Stimulated activated CD8-positive, alpha-beta memory T cell treated with anti-CD3 and anti-CD28 coated beads, Interleukin-4, amount 100 ng/mL, for 48 hours (primary cell): ENCODE measurements at regions not wholly inside any gene's neighbourhood (a gene's known extent, or its start where the extent isn't known, plus 50 kb on each side); places are given as distances from the start of the nearest gene placed in this dataset.
"Not testable (repeated sequence)": the region's sequence is repeated elsewhere in the genome, so short reads cannot be mapped to it uniquely, and the experiment has no call there.

ENCODE experiments used
- DNase-seq: peaks from one replicate; pipeline ENCODE4 v3.0.0-alpha.2; 2020

GRCh38 chr15:69603369-69604071, 150.9 kb downstream of the RPLP1 start:
- peak; percentile 7 for DNase-seq

- DNase-seq: peak; percentile 15
These were observed 151.4 kb downstream of the RPLP1 start for GRCh38 chr15:69604072-69604411.

DNA sequence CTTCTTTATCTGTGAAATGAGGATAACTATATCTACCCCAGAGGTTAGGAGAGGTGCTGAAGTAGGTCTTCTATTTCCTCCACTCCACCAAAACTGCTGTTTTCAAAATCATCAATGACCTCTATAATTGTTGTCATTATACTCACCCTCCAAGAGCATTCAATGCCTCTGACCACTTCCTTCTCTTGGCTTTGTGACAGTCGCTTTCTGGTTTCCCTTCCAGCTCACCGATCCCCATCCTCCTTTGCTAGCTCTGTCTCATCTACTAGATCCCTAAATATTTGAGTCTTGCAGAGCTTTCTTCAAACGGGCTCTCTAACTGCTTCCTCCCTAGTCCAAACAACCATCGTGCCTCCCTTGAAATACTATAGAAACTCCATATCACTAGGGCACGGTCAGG, 153.5 kb downstream of the RPLP1 start:
- peak; percentile 2 for DNase-seq

DNA sequence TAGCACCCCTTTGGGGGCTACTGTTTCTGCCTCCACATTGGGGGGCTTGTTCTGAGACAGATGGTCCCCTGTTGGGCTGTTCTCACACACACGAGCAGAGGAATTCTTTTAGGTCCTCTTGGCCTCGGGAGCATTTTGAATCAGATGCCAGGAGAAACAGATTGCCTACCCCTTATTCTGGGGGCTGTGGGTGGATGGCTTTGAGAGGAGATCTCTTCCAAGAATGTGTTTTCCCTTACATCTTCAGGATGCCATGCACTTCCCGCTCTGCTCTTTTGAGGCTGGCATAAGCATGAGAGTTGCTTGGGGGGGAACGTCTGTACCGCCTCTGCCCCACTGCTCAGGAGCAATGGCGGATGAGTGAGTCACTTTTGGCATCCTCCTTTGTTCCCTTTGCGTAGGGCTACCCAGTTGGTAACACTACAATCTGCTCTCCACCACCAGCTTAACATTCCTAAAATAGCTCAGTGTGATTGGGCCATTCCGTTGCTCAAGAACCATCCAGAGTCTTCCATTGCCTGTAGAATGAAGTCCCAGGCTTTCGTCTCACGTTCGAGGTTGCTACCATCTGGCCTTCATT, 154.4 kb downstream of the RPLP1 start:
- peak; percentile 19 for DNase-seq

DNA sequence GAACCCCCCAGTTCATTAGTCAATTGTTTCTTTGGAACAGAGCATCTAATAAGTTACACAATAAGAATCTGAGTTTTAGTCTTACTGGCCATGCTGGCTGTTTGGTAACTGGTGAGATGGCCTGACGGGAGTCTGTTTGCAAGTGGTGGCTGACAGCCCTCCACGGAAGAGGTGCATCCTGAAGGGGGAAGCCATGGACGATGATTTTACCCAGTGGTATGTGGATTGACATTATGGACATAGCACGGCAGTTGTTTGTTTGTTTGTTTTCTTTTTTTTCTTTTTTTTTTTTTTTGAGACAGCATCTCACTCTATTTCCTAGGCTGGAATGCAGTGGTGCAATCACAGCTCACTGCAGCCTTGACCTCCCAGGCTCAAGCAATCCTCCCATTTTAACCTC, 156.0 kb downstream of the RPLP1 start:
- no peak for DNase-seq

DNA sequence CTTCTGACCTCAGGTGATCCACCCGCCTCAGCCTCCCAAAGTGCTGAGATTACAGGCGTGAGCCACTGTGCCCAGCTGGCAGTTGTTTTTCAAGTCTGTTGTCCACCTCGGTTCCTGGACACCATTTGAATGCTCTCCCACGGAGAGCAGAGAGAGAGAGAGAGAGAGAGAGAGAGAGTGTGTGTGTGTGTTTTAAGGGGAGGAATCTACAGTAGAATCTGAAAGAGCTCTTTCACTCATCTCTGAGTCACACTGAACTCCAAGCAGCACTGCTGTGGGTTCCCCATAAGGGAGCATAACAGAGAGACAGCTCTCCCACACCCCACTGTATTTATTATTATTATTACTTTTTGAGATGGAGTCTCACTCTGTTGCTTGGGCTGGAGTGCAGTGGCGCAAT, 156.6 kb downstream of the RPLP1 start:
- DNase-seq: peak; percentile 14

DNA sequence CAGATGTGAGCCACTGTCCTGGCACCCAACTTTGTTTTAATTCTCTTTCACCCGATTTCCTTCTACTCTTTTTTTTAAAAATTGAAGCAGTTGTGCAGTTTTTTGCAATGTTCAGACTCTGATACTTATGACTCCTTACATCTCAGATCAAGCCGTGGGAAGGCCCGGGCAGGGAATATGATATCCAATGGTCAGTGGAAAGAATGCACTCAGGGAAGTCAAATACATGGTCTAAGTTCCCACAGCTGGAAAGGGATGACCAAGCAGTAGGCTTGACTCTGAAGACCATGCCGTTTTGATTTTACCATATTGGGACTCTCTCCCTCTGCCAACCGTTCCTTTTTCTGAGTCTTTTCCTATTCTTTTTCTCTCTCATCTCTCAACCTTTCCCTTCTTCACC, 157.2 kb downstream of the RPLP1 start:
- no peak for DNase-seq

- no peak for DNase-seq
These were observed 157.7 kb downstream of the RPLP1 start for GRCh38 chr15:69610277-69610676.

DNA sequence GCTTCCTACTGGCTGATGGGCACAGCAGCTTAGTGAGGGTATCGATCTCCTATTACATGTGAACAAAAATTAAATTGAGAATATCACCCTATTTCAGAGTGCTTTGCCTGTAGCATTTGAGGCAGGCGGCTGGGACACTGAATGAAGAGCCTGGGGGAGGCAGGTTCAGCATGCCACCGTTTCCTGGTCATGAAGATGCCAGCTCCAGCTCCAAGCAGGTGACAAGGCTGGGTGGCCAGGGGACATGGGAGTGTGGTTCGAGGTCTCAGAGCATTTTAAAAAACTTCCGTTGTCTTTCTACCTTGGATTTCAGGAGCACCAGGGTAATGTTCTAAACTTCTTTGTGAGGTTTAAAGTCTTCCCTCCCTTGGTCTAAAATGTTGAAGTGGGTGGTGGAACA, 158.2 kb downstream of the RPLP1 start:
- DNase-seq: peak; percentile 3

DNA sequence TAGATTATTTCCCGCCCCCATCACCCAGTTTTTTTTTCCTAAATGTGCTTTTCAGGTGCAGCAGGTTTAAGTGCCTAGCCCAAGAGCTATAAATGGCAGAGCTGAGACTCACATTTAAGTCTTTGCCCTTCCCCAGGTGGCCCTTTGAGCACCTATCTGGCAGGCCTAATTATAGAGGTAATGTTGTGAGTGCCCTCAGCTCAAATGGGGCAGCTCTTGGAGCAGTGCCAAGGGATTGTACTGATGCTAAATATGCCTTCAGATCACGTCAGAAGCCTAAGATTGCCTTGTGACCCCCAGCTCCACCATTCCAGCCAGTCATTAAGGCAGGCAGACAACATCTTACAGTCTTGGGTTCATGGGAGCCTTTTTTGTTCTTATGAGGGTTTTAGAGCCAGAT, 159.5 kb downstream of the RPLP1 start:
- DNase-seq: peak; percentile 1

DNA sequence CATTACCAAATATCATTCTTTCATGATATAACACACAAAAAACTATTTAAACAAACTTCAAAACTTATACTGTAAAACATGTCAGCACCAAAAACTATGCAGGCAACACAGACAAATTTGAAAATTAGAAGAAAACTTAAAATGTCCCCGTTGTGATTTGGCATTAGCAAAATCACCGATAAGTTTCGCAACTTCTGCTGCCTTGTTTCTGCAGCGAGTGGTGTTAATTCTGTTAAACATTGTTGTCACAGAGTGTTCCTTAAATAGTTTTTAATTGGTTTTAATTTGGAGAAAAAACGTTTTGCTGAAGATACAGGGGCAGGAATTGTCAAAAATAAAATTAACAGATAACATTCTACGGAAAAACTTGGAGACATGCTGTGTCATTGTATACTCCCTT, 160.6 kb downstream of the RPLP1 start:
- DNase-seq: no peak

DNA sequence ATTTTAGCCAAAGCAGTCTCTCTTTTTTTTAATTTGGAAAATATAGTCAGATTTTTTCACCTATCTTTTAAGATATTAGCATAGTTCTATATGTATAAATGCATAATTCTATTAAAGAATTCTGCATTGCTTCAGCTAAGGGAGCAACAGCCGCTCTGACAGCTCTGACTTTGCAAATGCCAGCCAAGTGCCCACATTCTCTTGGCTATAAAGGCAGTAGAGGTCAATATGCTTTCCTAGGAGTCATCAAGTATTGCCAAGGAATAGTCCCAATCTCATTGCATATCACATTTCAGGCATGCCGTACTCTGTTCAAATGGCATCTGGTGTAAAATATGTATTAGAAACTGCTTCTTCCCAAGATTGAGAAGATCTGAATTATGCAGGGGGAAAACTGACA, 161.4 kb downstream of the RPLP1 start:
- no peak for DNase-seq

DNA sequence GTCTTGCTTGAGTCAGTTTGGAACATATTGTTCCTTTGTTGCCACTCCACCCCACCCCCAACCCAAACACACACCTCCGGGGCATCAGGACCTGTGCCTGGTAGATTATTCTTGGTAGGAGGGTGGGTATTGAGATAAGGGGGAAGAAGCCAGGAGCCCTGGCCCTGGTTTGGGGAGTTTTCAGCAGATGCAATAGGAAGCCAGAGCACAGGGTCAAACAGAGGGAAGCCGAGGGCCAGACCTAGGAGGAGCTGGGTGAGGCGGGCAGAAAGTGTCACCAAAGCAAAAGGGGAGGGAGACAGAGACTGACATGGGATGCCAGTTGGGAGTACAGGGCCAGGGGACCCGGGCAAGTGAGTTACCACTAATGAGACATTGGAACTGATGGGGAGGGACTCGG, 163.1 kb downstream of the RPLP1 start:
- no peak for DNase-seq

- no peak for DNase-seq
These were observed 163.9 kb downstream of the RPLP1 start for GRCh38 chr15:69616558-69616957.

DNA sequence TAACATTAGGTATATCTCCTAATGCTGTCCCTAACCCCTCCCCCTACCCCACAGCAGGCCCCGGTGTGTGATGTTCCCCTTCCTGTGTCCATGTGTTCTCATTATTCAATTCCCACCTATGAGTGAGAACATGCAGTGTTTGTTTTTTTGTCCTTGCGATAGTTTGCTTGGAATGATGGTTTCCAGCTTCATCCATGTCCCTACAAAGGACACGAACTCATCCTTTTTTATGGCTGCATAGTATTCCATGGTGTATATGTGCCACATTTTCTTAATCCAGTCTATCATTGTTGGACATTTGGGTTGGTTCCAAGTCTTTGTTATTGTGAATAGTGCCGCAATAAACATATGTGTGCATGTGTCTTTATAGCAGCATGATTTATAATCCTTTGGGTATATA, 164.5 kb downstream of the RPLP1 start:
- DNase-seq: not testable (repeated sequence)

DNA sequence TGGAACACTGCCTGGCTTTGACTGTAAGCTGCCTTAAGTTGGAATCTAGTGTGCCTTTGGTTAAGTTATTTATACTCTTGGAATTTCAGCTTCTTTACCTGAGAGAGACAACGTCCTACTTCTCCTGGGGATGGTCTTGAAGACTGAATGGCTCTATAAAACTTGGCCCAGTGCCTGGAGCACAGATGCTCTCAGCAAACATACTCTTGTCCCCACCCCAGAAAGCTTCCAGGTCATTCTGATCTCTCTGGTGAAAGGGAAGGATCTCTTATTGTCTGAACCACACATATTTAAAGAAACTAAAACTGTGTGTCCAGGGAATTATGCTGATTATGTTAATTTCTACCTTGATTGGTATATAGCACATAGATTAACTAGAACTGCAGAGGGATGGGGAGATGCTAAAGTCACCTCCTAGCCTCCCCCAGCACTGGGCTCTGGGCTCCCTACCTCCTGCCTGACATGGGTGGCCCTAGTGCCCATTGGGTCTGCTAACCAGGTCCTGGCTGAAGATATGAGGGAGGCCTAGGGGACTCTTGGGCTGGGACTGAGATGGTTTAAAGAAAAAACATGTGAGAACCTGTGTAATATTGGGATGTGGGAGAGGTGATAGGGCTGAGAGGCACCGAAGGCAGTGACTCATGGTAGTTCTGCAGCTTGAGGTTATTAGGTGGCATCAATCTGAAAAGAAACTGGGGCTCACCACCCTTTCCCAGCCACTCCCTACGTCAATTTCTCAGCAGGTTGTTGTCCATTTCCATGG, 171.0 kb downstream of the RPLP1 start:
- DNase-seq: no peak

DNA sequence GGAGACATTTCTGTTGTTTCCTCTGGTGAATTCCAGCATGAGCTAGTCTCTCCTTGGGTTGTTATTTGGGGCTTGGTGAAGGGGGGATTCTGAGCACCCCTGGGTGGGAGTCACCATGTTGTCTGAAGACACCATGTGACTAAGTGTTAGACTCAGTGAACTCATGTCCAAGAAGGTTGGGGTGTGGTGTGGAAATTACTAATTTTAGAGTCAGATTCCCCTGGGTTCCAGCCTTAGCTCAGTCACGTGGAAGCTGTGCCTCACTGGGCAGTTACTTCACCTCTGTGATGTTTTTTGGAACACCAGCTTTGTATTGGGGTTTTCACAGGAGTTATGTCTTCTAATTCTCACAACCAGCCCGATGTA, 171.5 kb downstream of the RPLP1 start:
- DNase-seq: no peak

DNA sequence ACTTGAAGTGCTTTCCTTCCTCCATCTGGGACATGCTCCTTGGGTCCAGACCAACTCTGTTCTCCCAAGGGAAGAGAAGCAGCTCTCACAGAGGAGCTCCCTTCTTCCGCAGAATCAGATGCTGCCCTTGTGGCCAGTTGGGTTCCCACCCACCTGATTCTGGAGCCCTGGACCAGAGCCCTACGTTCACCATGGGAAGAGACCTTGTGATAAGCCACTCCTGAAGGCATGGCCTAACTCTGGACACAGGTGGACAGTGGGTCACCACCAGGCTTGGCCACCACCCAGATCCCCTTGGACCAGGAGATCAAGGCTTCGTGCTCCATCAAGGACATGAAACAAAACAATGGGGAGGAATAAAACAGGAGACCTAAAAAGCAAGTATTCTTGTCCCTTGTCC, 172.2 kb downstream of the RPLP1 start:
- DNase-seq: no peak

DNA sequence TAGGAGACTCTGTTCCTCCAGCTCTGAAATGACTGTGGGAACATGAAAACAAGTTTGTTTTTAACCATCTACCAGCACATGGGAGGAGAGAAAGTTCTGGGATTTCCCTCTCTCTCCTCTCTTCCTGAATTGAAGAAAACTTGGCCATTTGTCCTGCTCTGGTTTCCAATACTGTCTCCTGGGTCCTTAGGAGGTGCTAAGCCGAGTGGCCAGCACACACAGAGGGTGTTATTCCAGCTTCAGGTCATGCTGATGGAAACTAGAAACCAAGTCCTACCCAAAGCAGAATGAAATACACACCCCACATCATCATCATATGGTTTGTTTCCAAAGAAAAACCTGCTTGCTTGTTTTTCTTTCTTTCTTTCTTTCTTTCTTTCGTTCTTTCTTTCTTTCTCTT, 172.7 kb downstream of the RPLP1 start:
- no peak for DNase-seq

- DNase-seq: no peak
These were observed 173.8 kb downstream of the RPLP1 start for GRCh38 chr15:69626095-69627066.

DNA sequence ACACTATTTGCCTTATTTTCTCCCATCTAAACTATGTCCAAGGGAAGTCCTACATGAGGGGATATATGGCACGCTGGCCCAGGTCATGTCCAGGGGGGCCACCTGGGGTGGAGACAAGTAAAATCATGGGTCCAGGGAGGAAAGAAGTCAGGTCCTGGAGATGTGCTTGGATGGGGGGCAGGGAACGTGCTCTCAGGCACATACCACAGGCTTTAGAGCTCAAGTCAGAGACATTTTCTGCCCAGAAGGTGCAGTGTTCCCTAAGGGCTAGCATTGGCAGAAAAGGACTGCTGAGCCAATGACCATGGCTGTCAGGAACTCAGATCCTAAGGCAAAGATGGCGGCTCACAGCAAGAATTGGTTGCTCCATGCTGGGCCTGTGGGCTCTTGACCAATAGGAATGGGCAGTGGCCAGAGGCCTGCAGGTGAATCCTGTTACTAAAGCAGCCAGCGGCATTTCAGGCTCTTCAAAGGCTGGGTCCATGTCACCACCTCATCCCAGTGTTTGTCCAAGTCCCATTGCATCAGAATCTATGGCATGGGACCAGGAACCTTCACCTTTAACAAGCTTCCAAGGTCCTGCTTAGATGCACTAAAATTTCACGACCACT, 175.0 kb downstream of the RPLP1 start:
- no peak for DNase-seq

- DNase-seq: no peak
These were observed 175.9 kb downstream of the RPLP1 start for GRCh38 chr15:69628256-69629093.
